HepG2 (cell line): ENCODE measurements at regions not wholly inside any gene's neighbourhood (a gene's known extent, or its start where the extent isn't known, plus 50 kb on each side); places are given as distances from the start of the nearest gene placed in this dataset.

Experiments
- ATAC-seq: fragments of 200-7000 bp; cut with Tn5 transposase; 3 replicates; pipeline ENCODE4 v1.9.1; 2020; ENCODE audit warnings: mild to moderate bottlenecking, moderate library complexity
- BruUV-seq: library from RNA; stranded (reverse); fragments of 400-500 nt; replicated peaks from 2 replicates; lab custom pipeline; 2021; lab: Mats Ljungman, UMichigan
- CTCF ChIA-PET: fragments of 300-600 bp; formaldehyde crosslinking; extraction: SDS; loops from one replicate; lab custom pipeline; 2021; ENCODE audit warnings: low total read pairs, inconsistent platforms, low intra/inter-chr PET ratio; lab: Yijun Ruan, JAX
- POLR2A ChIA-PET: fragments of 350-600 bp; sonication (Branson Sonifier 250); formaldehyde crosslinking; loops from one replicate; lab custom pipeline; 2020; ENCODE audit warnings: antibody characterized with exemption, inconsistent platforms; lab: Yijun Ruan, JAX
- DNase-seq: peaks from one replicate; pipeline ENCODE4 v3.0.0-alpha.2; 2015; ENCODE audit warnings: low spot score
- FAIRE-seq: peaks from 3 replicates; lab custom pipeline; 2011; peaks lifted over from hg19 to GRCh38; lab: Jason Lieb, UNC
- H2AFZ ChIP-seq: one replicate; pipeline ENCODE4 v1.6.1; 2011; ENCODE audit warnings: low read length, inconsistent platforms
- H3K27ac ChIP-seq: fragments of 300-600 bp; 3 replicates; pipeline ENCODE4 v1.8.0; 2011; ENCODE audit warnings: mixed run types, mild to moderate bottlenecking, mixed read lengths, low read length, inconsistent platforms; ENCODE audit not compliant: insufficient read depth; ENCODE audit errors: extremely low read length
- H3K27me3 ChIP-seq, 2 experiments: fragments of 200-600 bp in 1 of 2; 2 replicates in 1 of 2; 3 replicates in 1 of 2; pipeline versions ENCODE4 v1.6.0 to v1.8.0; 2011; ENCODE audit warnings: low read length in 2 of 2, mild to moderate bottlenecking in 2 of 2, moderate library complexity in 2 of 2, inconsistent platforms in 1 of 2; ENCODE audit not compliant: insufficient read depth in 2 of 2, control insufficient read depth in 1 of 2
- H3K36me3 ChIP-seq, 2 experiments: fragments of 200-600 bp in 1 of 2; replicated peaks in 1 of 2; 2 replicates in 1 of 2; 3 replicates in 1 of 2; pipeline versions ENCODE4 v1.5.1 to v1.8.0; 2011; ENCODE audit warnings: low read length in 2 of 2, inconsistent platforms in 1 of 2; ENCODE audit not compliant: insufficient read depth in 2 of 2, control insufficient read depth in 1 of 2
- H3K4me1 ChIP-seq: 2 replicates; pipeline ENCODE4 v1.5.1; 2012; ENCODE audit warnings: low read length, inconsistent platforms; ENCODE audit not compliant: insufficient read depth
- H3K4me2 ChIP-seq: 2 replicates; pipeline ENCODE4 v1.6.0; 2011; ENCODE audit warnings: low read depth, low read length, inconsistent platforms
- H3K4me3 ChIP-seq, 3 experiments: fragments of 200-600 bp in 1 of 3; sonication (generic), shearing (Covaris generic) in 1 of 3; replicated peaks in 1 of 3; 2 replicates each; pipeline ENCODE4 v1.5.1; 2011 to 2016; ENCODE audit warnings: low read length in 3 of 3, inconsistent platforms in 2 of 3, low read depth in 2 of 3, mild to moderate bottlenecking in 2 of 3, control low read depth in 1 of 3, mixed read lengths in 1 of 3; ENCODE audit not compliant: insufficient read depth in 1 of 3
- H3K79me2 ChIP-seq: one replicate; pipeline ENCODE4 v1.6.1; 2011; ENCODE audit warnings: low read length, inconsistent platforms; ENCODE audit not compliant: insufficient read depth
- H3K9ac ChIP-seq: 2 replicates; pipeline ENCODE4 v1.6.0; 2011; ENCODE audit warnings: mild to moderate bottlenecking, low read depth, low read length, inconsistent platforms; ENCODE audit not compliant: insufficient read depth
- H3K9me3 ChIP-seq: 2 replicates; pipeline ENCODE4 v1.5.1; 2012; ENCODE audit warnings: mild to moderate bottlenecking, low read length
- H4K20me1 ChIP-seq: 2 replicates; pipeline ENCODE4 v1.6.0; 2011; ENCODE audit warnings: inconsistent platforms, mild to moderate bottlenecking, low read length, moderate library complexity; ENCODE audit not compliant: insufficient read depth
- FOXK1 ChIP-seq: sonication (generic); formaldehyde crosslinking; IDR thresholded peaks from 2 replicates; pipeline ENCODE4 v1.4.0; 2020; ENCODE audit warnings: low read depth, missing genetic modification reagents, borderline replicate concordance
- HIVEP1 ChIP-seq: sonication (generic); formaldehyde crosslinking; IDR thresholded peaks from 2 replicates; pipeline ENCODE4 v1.4.0; 2020; ENCODE audit warnings: mild to moderate bottlenecking, missing genetic modification reagents
- HMGA1 ChIP-seq: sonication (generic); formaldehyde crosslinking; conservative IDR thresholded peaks from 2 replicates; pipeline ENCODE4 v1.4.0; 2020; ENCODE audit warnings: missing genetic modification reagents
- KDM3A ChIP-seq: IDR thresholded peaks from 2 replicates; pipeline ENCODE4 v1.6.1; 2018; ENCODE audit warnings: low read depth, missing compliant biosample characterization
- MBNL3 ChIP-seq: fragments of 250-450 bp; sonication (Bioruptor Pico); conservative IDR thresholded peaks from 2 replicates; pipeline ENCODE4 v1.8.0; 2022; ENCODE audit warnings: mild to moderate bottlenecking, inconsistent platforms
- NFKBIZ ChIP-seq: IDR thresholded peaks from 2 replicates; pipeline ENCODE4 v1.6.1; 2018; ENCODE audit warnings: missing genetic modification reagents, missing compliant biosample characterization
- NONO ChIP-seq, 2 experiments: fragments of 450-650 bp in 1 of 2; sonication (generic) in 1 of 2; formaldehyde crosslinking in 1 of 2; IDR thresholded peaks in 1 of 2; conservative IDR thresholded peaks in 1 of 2; 2 replicates each; pipeline versions ENCODE4 v1.6.1 to v1.8.0; 2017 to 2022; ENCODE audit warnings: mild to moderate bottlenecking in 1 of 2, missing genetic modification reagents in 1 of 2, moderate library complexity in 1 of 2
- SKIL ChIP-seq: sonication (generic); formaldehyde crosslinking; IDR thresholded peaks from 2 replicates; pipeline ENCODE4 v1.8.0; 2022; ENCODE audit warnings: missing genetic modification reagents, mild to moderate bottlenecking, moderate library complexity, borderline replicate concordance
- SP140L ChIP-seq: sonication (generic); formaldehyde crosslinking; IDR thresholded peaks from 2 replicates; pipeline ENCODE4 v1.4.0; 2020; ENCODE audit warnings: missing genetic modification reagents, borderline replicate concordance
- TAF15 ChIP-seq: fragments of 200-400 bp; formaldehyde crosslinking; IDR thresholded peaks from one replicate; pipeline ENCODE4 v1.6.1; 2018; ENCODE audit warnings: mild to moderate bottlenecking, low read depth, low read length; ENCODE audit not compliant: poor library complexity, severe bottlenecking
- ZBTB25 ChIP-seq: IDR thresholded peaks from 2 replicates; pipeline ENCODE4 v1.6.1; 2018; ENCODE audit warnings: missing genetic modification reagents
- ZC3H13 ChIP-seq: sonication (generic); formaldehyde crosslinking; IDR thresholded peaks from 2 replicates; pipeline ENCODE4 v1.8.1; 2023; ENCODE audit warnings: mild to moderate bottlenecking, missing genetic modification reagents, moderate library complexity
- ZEB1 ChIP-seq: IDR thresholded peaks from 2 replicates; pipeline ENCODE4 v1.6.1; 2012; ENCODE audit warnings: mild to moderate bottlenecking, low read depth, inconsistent platforms; ENCODE audit not compliant: insufficient replicate concordance
- ZNF343 ChIP-seq: sonication (generic); formaldehyde crosslinking; IDR thresholded peaks from 2 replicates; pipeline ENCODE4 v1.4.0; 2020; ENCODE audit warnings: mild to moderate bottlenecking, missing genetic modification reagents
- ZNF484 ChIP-seq: sonication (generic); formaldehyde crosslinking; IDR thresholded peaks from 2 replicates; pipeline ENCODE4 v1.5.1; 2020; ENCODE audit warnings: mild to moderate bottlenecking, low read depth, missing genetic modification reagents, borderline replicate concordance
- ZNF607 ChIP-seq: sonication (generic); formaldehyde crosslinking; IDR thresholded peaks from 2 replicates; pipeline ENCODE4 v1.5.1; 2020; ENCODE audit warnings: missing genetic modification reagents, mild to moderate bottlenecking, borderline replicate concordance
- ZNF749 ChIP-seq: sonication (generic); formaldehyde crosslinking; IDR thresholded peaks from 2 replicates; pipeline ENCODE4 v1.8.0; 2022; ENCODE audit warnings: mild to moderate bottlenecking, missing genetic modification reagents, moderate library complexity, borderline replicate concordance
- WGBS: methylation state at CpG from one replicate; pipeline ENCODE4 v1.1.6; 2017; ENCODE audit warnings: low lambda C conversion rate; 5-methylcytosine and 5-hydroxymethylcytosine counted together
- in situ Hi-C: cut with HindIII; loops from 2 replicates; pipeline ENCODE4 v1.10.0; 2017; ENCODE audit warnings: low pct_unique_long_range_greater_than_20kb; ENCODE audit not compliant: extremely low pct_ligation_motif_present
- intact Hi-C: fragments of 100-400 bp; cut with micrococcal nuclease; formaldehyde crosslinking; loops from one replicate; pipeline ENCODE4 v1.10.0; 2022; ENCODE audit not compliant: unreplicated experiment

DNA sequence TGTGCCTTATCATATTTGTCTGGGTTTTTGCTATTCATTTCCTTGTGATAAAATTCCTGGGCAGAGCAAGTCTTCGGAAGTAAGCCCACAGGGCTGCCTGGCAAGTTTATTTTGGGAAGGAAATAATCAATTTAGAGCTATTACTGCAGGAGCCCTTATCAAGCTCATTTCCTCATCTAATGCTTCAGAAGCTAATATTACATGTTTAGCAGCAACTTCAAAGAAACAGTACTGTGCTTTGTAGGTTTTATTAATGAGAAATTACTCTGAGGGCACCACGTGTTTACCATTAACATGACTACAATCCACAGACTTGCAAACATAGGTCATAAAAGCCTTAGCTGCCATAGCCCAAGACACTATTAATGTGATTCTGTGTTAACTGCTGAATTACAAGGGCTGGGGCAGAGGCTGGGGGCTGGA lies 540.0 kb downstream of the SPRY1 start:
- Histone ChIP-seq H3K9me3 (no peaks in the 10 kb centered on the region), H3K27ac (no peak overlapping the region), H3K9ac (no peak overlapping the region)
- no TSS peak for BruUV-seq
- POLR2A ChIA-PET: no interaction called here
- TF ChIP-seq HIVEP1 (CRISPR knock-in tag) (no peak), ZNF484 (CRISPR knock-in tag) (no peak), SKIL (CRISPR knock-in tag) (no peak), ZBTB25 (no peak), ZC3H13 (CRISPR knock-in tag) (no peak), TAF15 (no peak), FOXK1 (CRISPR knock-in tag) (no peak), NONO (IDR thresholded peaks at IDR 0.05) (no peak), NONO (CRISPR knock-in tag; conservative IDR thresholded peaks at IDR 0.05) (no peak), ZEB1 (no peak), KDM3A (no peak), SP140L (CRISPR knock-in tag) (no peak), MBNL3 (no peak), ZNF607 (CRISPR knock-in tag) (no peak), NFKBIZ (CRISPR knock-in tag) (no peak), HMGA1 (CRISPR knock-in tag) (no peak), ZNF343 (no peak), ZNF749 (CRISPR knock-in tag) (no peak)
- TF ChIP-seq, all 625 proteins: peak for 0
- H3K4me2 ChIP-seq: no peak overlapping the region
- no peak for FAIRE-seq
- no peaks in the 10 kb centered on the region for H3K36me3 ChIP-seq
- no peak for ATAC-seq
- no peak overlapping the region for H3K4me3 ChIP-seq
- in situ Hi-C loops: no loop called here
- no peaks in the 10 kb centered on the region for H4K20me1 ChIP-seq
- no peaks in the 10 kb centered on the region for H3K79me2 ChIP-seq
- CTCF ChIA-PET: no interaction called here
- DNase-seq: no peak
- intact Hi-C loops: no loop called here
- H2AFZ ChIP-seq: no peak overlapping the region
- H3K27me3 ChIP-seq: no peaks in the 10 kb centered on the region
- 45% methylated on average over 2 of the region's 2 CpGs for WGBS
- H3K4me1 ChIP-seq: no peaks in the 10 kb centered on the region
